Amniotic epithelial cell (primary cell): ENCODE measurements at regions not wholly inside any gene's neighbourhood (a gene's known extent, or its start where the extent isn't known, plus 50 kb on each side); places are given as distances from the start of the nearest gene placed in this dataset.

Source experiments
- DNase-seq: peaks from one replicate; pipeline ENCODE4 v3.0.0-alpha.2; 2010; ENCODE audit warnings: low read depth

- no peak for DNase-seq
Measured at GRCh38 chr2:195606179-195606578, 50.8 kb upstream of the SLC39A10 start.

GRCh38 chr2:195604706-195605105, 52.3 kb upstream of the SLC39A10 start:
- DNase-seq = no peak

- no peak for DNase-seq
Measured at GRCh38 chr2:195603998-195604397, 53.0 kb upstream of the SLC39A10 start.

DNA sequence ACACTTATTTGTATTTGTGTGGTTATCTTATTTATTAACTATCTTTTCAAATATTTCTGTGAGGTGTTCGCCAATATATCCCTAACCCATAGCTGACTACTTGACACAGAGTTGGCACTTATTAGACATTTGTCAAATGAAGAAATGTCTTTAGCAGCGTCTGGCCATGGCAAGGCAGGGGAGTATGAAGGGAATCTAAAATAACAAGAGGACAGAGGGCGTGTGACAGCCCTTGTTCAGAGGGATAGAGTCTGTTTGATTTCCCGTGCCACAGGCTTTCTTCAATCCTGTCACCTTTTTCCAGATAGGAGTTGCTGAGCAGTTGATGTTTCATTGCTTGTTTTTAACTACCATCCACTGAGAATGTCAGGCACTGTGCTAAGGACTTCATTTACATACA, 53.6 kb upstream of the SLC39A10 start:
- DNase-seq = no peak

DNA sequence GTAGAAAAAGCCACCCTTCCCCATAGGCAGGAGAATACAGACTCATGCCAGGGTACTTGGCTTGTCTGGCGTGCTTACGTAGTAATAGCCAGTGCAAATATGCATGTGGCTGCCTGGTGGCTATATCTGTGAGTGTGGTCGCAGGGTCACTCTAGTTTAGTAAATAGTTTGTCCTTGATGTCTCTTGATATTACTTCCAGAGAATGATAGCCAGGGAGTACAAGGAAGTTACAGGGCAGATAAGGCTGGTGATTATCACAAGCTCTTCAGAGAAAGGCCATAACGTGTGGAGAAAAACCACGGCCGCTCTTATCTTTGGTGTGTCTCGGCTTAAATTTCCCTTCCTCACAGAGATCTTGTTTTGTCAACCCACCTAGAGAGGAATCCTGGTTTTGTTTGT, 54.3 kb upstream of the SLC39A10 start:
- no peak for DNase-seq

DNA sequence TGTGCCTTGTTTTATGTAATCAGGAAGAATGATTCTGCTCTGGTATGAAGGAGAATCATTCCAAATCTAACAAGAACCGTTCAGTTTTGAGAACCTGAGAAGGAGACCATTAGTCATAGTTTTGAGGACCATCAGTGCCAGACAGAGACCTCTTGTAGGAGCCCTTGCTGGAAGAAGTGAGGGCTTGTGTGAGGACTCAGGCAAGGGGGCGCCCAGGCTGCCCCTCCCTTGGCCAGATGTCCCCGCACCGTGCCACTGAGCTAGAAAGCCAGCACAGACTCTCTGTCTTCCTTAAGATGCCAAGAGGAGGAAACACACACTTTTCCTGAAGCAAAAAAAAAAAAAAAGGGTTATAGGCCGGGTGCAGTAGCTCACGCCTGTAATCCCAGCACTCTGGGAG, 55.7 kb upstream of the SLC39A10 start:
- DNase-seq = no peak

DNA sequence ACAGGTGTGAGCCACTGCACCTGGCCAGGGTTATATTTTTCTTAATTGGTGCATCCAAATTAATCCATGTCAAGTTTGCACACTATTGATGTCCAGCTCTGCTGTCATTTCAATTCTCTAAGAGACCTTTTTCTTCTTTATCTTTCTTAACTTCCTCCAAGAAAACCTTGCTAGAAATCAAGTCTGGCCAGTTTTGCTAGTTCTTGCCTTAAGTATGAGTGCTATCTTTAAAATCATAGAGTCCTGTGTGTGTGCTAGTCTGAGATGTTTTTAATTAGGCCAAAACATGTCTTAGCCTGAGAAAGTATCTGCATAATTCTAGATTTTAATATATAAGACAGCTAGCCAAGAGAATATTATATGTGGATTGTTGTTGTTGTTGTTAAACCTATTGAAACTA, 56.2 kb upstream of the SLC39A10 start:
- DNase-seq = no peak

DNA sequence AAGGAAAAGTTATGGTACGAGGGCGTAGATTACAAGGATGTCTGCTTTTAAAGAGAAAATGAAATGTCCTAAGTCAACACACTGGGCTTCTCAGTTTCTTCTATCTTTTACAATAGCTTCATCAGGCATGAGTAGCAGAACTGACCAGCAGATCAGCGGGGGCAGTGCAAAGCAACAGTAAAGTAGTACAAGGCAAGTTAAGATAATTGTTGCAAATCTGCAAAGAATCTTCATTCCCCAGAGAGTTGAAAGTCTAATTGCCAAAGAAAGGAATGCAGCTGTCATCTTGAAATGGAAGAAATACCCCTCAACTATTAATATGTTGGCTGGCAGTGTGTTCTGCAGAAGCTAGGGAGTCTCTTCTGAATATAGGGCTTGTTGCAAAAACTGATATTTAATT, 60.2 kb upstream of the SLC39A10 start:
- no peak for DNase-seq

- no peak for DNase-seq
Measured at GRCh38 chr2:195595825-195596224, 61.2 kb upstream of the SLC39A10 start.

DNA sequence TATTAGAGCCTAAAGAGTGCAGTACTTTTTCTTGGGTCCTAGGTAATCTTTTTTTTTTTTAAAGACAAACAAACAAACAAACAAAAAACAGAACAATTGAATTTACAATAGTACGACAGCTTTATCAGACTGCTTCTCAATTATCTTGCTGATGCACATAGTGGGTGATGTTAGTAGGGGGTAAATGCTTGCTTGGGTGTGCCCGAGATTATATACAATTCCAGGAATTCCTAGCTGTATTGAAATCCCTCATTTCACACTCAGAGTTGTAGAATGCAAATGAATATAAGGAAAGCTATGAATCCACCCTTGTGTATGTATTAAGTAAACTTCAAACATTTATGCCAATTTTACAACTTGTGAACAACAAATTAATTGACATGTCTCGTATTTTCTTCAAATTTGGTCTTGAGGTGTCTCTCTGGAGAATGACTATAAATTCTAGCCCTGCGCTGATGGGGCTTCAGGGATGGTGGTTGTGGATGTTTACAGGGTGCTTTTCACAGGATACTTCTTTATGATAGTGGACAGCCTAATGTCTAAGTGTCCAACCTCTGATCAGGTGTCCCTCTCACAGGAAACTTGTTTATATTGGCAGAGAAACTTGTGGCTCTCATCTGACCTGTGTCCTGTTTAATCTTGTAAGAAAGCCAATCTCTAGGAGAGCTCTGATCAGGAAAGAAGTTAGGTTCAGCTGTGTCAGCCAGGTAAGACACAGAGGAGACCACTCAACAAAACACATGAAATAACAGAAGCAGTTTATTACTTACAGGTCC, 61.9 kb upstream of the SLC39A10 start:
- DNase-seq = no peak

GRCh38 chr2:195594248-195594647, 62.8 kb upstream of the SLC39A10 start:
- no peak for DNase-seq

DNA sequence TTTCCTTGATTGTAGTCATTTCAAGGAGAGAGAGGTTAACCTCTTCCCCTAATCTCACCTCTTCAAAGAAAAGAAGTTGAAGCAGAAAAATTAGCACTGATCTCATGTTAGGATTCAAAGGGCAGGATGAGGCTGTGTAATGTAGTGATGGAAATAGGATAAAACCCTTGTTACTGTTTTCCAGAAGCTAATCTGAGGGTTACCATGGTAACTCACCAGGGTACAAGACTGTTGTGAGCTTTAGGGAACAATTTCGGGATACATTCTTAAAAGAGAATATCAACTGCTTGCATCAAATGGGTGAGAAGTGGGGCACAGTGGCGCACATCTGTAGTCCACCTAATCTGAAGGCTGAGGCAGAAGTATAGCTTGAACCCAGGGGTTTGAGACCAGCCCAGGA, 64.9 kb upstream of the SLC39A10 start:
- no peak for DNase-seq

- no peak for DNase-seq
Measured at GRCh38 chr2:195590861-195591205, 66.2 kb upstream of the SLC39A10 start.

GRCh38 chr2:195590199-195590860, 66.7 kb upstream of the SLC39A10 start:
- DNase-seq = no peak

DNA sequence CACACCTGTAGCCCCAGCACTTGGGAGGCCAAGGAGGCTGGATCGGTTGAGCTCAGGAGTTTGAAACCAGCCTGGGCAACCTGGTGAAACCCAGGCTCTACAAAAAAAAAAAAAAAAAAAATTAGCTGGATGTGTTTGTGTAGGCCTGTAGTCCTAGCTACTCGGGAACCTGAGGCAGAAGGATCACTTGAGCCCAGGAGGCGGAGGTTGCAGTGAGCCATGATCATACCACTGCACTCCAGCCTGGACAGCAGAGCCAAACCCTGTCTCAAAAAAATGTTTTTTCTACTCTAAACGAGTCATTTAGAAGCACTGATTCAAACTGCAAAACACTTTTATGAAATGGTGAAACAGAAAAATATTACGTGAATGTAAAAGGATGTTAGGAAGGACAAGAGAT, 69.1 kb upstream of the SLC39A10 start:
- DNase-seq = no peak

DNA sequence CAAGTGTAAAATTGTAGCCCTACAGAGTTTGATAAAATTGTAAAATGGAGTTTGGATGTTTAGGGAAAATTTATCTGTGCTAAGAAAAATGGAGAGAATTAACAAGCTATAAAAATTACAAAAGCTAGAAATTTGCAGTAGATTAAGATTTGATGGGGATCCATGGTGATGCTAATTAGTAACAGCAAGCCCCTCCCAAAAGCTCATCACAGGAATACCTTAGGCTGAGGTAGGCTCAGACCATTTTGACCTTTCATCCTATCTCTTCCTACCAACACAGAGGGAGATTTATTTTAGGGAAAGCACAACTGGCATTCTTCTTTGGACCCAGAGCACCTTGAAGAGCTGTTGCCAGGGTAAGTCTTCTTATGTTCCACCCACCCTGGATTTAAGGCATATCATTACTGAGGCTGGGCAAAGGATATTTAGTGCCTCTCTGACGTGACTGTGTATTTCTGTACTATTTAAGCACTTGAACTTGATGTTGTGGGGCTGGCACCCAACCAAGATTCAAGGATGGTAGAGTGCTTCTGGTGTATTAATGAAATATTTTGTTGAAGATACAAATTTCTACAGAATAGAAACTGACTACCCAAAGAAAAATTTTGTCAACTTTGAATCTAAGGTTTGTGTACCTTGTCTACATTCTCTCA, 70.8 kb upstream of the SLC39A10 start:
- DNase-seq = no peak

DNA sequence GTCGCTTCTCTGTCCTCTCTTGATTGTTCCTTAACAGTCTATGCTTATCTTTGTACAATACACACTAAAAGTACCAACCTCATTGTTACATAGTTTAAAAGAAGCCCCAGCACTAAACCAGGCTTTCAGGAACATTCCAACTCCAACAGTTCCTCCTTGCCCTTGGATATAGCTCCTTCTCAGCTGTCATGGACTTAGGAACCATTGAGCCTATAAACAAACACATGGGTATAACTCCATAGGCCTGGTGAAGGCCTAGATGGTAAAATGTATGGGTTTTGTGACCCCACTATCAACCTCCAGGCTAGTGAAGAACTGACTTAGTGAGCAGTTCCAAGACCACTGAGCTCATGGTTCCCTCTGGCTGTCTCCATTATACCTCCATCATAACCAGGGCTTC, 74.8 kb upstream of the SLC39A10 start:
- DNase-seq = no peak

- no peak for DNase-seq
Measured at GRCh38 chr2:195579776-195580555, 77.1 kb upstream of the SLC39A10 start.

GRCh38 chr2:195575879-195576401, 81.1 kb upstream of the SLC39A10 start:
- peak; percentile 80 for DNase-seq

DNA sequence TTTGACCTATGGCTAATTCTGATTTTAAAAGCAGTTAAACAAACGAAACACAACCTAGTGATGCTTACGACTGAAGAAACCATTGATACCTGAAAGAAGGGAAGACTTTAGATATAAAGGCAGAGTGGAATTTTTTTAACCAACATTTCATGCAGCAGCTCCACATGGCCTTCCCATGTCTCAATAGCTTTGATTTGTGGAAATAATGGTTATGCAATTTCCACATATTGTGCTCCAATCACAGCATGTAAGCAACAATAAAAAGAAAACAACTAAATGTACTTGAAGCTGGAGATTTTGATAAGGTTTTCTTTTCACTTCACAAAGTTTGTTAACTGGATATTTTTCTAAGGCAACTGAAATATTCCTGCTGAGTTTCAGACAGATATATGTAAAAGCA, 82.0 kb upstream of the SLC39A10 start:
- DNase-seq = peak; percentile 57

DNA sequence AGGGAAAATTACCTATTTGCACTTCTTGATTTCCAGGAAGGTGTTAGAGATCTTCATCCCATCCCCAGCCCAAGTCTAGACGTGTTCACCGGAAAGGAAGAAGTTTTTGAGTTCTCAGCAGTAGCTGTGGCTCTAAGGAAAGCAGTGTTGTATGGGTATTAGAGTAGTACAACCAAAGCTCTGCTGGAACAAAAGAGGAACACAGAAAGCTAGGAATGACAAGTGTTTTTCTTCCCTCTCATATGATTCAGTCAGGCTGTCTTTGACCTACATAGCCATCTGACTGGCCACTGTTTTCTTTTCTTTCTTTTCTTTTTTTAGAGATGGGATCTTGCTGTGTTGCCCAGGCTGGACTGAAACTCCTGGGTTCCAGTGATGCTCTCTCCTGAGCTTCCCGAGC, 82.7 kb upstream of the SLC39A10 start:
- DNase-seq = no peak

DNA sequence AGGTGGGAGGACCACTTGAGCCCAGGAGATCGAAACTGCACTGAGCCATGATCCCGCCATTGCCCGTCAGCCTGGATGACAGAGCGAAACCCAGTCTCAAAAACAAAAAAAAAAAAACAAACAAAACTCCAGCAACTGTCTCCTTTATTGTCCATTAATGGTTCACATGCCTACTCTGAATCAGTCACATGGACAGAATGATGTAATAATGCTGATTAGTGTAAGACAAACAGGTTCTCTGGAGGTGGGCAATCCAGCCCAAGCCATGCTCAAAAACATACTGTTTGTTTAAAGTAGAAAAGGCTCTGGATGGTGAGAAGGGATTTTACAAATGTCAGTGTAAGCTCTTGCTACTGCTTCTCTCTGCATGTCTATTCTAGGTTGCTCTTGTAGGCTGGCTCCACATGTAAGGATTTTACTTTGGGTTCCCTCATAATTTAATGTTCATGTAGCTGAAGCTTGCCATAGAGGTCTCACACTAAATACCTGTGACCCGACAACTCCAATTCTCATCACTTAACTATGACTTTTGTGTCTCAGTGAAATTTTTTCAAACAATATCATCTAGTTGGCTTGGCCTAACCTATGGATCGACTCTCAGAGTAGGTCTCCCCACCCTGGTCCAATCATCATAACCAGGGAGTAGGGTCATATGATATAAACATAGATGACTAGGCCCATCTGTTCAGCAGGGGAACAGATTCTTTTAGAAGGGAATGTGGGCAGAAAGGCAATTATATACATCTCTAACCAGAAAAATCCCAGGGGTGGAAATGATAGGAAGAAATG, 83.9 kb upstream of the SLC39A10 start:
- no peak for DNase-seq
